COLO668 (cell line): ENCODE measurements at regions not wholly inside any gene's neighbourhood (a gene's known extent, or its start where the extent isn't known, plus 50 kb on each side); places are given as distances from the start of the nearest gene placed in this dataset.

Experiments
- DNase-seq: peaks from one replicate; lab custom pipeline; 2025; ENCODE audit not compliant: unreplicated experiment; lab: John Stamatoyannopoulos, UW

DNA sequence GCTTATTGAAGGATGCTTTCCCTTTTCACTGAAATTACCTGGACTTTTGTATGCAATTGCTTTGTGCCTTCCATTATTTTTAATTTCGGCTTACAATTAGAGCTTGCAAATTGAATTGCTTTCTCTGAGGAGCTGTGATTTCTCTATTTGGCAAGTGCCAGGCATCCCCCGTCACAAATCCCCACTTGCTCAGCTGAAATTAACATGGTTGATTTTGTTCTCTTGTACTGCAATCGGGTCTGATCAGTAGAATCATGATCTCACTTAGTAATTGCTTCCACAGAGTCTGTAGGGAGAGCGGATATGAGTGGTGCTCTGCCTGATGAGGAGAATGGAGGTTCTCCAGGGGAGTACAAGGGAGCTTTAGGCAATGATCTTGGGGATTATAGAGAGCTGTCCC lies 495.5 kb upstream of the SGCD start:
- DNase-seq = no peak

DNA sequence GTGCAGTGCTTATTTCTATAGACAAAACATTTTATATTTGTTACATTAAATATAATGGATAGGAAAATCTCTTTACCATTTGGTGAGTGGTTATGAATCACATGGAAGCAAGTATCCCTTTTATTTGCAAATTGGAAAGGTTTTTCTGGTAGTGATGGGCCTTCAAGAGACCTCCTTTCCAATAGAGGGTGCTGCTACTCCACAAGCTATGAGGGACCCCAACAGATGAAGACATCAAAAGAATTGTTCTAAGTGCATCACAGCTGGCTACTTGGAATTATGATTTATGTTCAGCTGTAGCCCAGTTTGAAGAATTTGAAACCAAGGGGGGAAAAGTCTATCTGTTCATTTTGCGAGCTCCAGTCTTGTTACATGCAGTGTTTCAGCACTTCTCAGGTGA lies 493.7 kb upstream of the SGCD start:
- DNase-seq = no peak

DNA sequence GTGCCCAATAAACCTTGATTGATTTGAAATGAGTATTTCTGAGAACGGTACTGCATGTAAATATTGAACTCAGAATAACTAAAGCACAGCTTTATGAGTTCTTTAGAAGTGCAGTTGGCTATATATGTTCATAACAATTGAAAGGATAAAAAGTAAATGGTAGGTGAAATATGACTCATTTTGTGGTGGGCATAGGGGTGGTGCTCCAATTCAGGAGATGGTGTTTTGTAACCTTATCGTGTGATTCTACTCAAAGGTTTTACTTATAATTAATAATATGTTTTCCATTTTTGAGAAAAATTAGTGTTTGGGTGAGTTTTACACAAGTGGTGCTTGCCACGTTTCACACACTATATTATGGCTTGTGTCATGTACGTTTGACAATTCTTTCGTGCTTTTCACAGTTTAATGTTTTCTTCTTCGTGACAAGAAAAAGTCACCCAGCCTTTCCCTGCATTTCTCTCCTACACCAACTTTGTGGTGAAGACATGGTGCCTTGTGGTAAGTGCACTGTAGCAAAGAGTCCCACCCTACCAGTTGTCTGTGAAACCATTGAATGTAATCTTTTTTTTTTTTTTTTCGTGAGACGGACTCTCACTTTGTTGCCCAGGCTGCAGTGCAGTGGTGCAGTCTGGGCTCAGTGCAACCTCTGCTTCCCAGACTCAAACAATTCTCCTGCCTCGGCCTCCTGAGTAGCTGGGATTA lies 492.5 kb upstream of the SGCD start:
- no peak for DNase-seq

DNA sequence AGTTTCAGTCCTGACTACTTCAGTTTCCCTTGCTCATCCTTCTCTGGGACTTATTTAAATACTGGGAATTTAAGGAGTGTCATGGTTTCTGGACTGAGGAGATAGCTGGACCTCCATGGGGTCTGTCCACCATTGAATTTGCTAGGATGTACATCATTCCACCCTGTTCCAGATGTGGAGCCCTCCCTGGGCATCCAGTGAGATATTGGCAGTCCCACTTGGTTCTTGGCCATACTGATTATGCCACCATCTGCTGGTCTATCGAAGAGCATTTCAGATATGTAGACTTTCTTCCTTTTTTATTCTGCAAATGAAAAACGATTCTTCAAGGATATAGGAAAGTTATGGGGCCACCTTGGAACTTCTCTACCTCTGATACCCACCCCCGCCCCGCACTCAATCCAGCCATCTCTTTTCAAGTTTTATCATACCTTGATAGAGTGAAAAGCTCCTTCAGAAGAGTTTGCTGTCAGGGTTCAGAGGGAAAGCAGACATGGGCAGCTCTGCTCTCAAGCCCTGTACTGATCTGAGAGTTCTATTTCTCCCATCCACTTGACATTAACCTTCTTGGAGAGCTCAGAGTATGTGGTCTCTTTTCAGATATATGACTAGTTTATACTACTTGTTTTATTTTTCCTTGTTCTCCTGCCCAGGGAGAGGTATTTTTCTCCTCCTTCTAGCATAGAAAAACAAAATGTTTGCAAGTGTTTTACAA lies 490.7 kb upstream of the SGCD start:
- DNase-seq = no peak

DNA sequence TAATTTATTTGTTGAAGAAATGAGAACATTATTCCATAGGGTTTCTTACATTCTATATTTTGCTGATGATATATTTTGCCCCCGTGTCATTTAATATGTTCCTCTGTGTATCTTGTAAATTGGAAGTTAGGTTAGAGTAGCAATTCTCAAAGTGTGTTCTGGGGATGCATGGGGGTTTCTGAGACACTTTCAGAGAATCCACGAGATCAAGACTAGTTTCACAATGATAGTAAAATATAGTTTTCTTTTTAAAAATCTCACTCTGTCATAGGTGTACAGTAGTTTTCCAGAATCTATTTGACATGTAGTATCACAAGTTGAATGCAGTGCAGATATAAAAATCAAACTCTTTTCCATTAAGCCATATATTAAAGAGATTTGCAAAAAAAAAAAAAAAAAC lies 488.6 kb upstream of the SGCD start:
- no peak for DNase-seq

DNA sequence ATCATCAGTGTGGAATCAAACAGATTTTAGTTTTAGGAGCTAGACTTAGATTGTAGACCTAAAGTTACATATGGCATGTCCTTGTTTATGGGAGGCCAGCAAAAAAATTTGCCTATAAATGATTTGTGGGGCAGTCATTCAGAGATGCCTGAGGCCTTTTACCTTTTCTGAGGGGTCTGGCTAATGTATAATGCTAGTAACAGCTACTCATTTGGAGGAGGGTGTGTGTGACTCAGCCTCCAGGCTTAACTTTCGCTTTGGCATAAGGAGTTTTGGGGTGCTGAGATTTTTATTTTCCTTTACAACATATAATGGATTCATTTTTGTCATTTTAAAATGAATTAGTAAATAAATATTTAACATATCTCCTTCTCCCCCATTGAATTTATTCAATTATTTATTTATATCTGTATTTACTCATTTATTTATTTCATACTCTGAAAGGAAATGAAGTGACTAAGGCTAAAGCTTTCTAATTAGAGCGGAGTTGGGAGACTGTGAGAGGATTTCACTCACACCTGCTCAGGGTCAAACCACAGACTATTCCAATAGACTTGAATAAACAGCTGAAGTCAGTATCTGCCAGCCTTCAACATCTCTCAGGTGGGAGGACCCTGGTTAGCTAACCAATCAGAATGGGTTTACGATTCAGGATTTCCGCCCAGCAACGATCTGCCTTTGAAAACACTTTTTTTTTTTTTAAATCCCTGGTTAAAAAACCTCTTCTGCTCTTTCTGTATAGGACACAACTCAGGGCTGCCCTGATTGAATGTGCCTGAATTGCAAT lies 487.5 kb upstream of the SGCD start:
- peak; percentile 61 for DNase-seq

DNA sequence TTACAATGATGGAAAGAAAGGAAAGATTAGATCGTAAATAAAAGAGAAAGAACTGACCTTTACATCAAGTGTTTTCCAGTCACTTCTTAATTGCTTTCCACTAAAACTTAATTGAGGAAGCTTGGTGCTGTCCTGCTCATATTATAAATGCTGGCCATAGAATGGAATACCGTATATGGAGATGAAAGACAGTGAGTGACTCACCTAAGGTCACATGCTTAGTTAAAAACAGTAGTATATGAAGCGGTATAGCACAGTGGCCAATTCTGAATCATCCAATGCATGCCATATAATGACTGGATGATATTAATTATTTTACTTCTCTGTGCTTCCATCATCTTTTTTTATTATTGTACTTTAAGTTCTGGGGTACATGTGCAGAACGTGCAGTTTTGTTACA lies 482.4 kb upstream of the SGCD start:
- no peak for DNase-seq

DNA sequence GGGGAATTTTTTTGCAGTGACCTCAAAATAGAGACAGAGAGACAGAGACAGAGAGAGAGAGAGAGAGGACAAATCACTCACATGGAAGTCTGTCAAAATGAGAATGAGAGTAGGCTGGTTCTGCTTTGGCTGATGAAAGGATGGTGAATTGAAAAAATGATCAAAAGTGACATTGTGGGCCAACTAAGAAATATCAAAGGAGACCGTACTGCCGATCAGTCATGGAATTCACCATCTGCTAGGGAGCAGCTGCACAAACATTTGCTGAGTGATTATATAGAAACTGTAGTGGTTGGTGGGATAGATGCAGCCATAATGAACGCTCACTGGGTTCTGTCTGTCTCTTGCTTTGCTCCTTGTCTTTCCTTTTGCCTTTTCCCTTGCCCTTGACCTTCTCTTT lies 476.6 kb upstream of the SGCD start:
- peak; percentile 54 for DNase-seq

DNA sequence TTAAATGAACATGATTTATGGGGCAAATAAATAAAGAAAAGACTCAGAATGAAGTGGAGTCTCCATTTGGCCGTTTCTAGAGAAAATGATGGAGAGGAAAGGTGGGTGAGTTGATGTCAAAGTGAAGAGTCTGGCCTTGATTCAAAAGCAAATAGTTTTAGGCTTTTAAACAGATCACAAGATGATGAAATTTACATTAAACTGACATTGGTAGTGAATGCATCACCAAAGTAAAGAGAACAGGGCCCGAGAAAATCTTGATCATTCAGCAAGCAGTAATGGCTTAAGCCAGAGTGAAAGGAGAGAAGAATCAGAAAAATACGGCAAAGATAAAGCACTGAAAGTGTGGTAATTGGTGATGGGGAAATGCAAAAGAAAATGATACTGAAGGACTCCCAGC lies 460.0 kb upstream of the SGCD start:
- DNase-seq = no peak

DNA sequence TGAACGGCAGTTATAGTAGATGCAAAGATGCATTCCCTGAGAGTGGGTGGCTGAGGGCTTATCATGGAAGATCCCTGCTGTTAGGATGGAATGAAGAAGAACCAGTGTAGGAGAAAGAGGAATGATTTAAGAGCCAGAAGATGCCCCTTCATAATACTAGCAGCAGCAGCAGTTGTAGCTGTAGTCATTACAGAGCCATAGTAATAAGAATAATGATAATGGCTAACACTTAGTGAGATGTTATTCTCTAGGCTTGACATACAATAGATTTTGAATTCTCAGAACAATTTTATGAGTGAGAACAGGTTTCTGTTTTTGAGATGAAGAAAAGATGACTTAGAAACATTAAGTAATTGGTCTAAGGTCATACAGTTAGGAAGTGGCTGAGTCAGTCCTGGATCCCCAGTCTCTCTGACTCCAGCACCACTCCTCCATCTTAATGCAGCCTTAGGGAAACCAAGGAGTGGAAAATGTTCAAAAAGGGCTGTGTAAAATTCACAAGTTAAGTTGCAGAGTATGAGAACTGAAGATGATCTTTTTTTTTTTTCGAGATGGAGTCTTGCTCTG lies 459.4 kb upstream of the SGCD start:
- no peak for DNase-seq

DNA sequence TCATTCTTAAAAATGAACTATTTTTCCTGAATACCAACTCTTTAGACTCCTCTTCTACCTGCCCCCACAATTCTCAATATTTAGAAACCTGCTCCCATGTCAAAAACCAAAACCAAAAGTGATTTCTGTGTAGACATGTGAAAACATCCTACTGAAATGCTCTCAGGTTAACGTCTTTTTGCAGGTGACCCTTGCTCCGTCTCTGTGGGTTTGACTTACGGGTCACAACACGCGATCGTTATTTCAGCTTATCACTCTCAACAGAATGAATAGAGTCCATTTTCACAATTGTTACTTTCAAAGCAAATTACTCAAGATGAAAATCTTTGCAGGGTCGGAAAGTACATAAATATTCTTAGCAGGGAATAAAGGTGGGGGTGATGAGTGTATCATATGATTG lies 456.3 kb upstream of the SGCD start:
- DNase-seq = no peak

DNA sequence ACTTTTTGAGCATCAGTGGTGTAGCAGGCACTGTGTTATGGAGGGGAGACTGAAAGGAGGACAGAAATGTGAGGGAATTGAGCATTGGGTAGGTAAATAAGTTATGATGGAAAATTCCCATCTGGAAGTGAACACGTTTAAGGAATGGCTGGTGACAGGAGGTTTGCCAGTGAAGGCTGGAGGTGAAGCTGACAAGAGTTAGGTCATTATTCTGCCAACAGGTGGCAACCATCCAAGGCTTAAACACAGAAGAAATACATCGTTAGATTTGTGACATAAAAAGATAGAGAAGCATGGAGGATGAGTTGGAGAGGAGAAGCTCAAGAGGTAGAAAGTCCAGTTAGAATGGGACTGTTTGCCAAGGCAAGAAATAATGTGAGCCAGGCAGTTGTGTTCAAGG lies 455.3 kb upstream of the SGCD start:
- no peak for DNase-seq

DNA sequence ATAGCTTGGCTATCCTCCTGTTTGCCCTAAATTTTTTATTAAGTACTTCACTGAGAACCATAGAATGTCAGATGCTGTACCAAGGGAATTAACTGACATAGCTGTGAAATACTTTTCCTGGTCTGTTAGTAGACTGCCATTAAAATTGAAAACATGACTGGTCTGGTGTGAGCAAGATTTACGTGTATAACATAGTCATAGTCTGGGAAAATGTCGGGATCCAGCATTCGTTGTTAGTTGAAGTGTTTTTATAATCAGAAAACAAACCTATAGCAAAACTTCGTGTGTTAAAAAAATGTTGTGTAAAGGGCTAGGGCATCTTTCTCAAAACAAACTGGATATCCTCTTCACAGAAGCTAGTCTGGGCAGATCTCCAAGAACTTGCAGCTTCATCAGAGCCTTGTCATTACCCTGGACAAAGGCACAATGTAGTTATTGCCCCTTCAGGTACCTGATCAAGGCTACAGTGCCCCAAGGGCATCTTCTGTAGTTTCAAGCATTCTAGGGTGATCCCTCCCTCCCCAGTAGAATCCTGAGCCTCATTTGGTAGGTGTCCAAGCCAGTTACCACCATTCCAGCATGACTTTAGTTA lies 454.2 kb upstream of the SGCD start:
- peak; percentile 0 for DNase-seq

DNA sequence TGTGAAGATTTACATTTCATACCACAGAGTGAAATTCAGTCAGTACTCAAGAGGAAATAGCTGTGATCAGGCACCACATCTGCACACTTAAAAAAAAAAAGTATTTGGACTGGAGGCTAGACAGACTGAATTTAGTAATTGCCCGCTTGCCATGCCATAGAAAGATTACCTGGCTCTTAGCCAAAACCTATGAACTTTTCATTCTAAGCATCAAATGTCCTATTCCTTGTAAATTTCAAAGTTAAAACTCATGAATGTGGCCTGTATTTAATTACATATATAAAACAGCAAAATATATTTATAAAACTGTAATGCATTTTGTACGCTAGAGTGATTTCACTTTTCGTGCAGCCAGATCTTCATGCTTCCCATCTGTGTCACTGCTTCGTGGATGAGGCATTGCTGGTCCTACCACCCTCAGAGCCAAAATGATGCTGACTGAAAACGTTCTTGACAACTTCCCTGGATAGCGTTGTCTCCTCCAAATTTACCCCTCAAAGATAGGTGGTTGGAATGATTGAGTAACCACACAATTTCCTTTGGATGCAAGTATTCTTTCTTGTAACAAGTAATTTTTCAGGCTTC lies 447.9 kb upstream of the SGCD start:
- no peak for DNase-seq

DNA sequence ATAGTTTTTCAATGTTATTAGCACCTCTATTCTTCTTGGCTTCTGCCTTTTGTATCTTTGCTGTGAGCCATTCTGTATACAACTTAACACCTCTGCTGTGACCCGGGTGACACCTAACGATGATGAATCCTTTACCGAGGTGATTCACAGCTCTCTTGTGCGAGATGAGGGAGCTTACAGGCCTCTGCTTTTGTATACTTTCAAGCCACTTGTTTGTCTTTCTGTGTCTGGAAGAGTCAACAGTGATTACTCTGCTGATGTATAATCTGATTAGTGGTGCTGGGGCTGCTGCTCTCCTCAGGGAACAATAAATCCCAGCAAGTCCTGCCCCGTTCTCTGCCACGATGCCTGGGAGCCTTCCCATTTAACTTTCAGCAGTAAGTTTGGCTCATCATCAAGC lies 442.9 kb upstream of the SGCD start:
- peak; percentile 4 for DNase-seq

DNA sequence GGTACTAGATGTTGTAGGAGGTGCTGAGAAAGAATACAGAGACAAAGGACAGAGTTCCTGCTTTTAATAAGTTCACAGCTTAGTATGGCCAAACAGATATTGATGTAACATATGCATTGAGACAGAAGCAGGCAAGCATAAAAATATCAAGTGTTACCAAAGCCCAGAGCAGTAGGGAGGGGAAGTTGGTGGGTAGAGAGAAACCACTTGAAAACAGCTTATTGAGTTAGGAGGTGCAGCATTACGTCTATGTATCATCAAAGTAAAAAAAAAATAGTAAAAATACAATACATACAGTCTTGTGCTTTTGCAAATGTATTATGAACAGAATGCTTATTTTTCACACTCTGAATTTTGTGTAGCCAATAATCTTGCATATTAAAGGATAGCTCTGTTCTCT lies 441.8 kb upstream of the SGCD start:
- no peak for DNase-seq

DNA sequence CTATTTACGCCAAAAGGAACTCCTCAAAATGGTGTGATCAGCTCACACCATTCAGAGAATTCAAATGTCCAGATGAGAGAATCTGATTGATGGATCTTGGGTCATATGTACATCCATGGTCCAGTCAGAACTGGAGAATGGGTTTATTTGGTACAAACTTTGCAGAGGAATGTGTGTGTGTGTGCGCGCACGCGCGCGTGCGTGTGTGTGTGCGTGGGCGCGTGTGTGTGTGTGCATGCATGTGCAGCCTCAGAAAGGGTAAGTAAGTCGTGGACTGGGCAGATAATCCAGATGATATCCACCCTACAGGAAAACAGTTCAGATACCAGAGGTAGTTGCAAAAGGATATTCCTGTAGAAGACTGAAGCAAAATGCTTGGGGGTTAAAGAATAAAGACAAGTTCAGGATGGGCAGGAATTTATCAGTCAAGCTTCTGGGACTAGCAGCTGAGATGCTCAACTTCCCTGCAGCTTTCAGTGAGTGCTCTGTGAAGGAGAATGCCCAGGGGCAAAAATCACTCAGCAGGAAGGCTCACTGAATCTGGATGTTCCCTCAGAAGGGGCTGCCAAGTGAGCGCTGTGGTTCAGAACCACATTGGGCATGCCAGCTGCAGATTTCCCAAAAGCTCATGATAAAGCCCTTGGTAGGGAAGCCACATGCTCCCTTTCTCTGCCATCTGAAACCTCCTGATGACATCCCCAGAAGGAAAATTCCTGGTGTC lies 440.5 kb upstream of the SGCD start:
- no peak for DNase-seq

DNA sequence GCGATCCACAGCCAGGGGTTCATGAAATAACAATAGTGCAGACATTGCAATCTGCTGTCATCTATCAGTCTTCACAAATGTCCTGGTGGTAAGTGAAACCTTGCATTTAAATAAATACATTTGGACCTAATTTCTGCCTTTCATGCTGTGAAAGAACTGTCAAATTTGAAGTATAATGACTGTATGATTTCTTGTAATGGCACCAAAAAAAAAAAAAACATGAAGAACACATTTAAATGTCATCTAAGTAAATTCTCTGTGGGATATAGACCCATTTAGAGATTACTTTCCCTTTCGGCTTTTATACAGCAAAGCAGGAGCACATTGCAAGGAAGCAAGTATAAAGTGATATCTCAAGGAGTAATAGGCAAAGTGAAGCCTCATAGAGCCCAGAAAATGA lies 431.5 kb upstream of the SGCD start:
- no peak for DNase-seq

DNA sequence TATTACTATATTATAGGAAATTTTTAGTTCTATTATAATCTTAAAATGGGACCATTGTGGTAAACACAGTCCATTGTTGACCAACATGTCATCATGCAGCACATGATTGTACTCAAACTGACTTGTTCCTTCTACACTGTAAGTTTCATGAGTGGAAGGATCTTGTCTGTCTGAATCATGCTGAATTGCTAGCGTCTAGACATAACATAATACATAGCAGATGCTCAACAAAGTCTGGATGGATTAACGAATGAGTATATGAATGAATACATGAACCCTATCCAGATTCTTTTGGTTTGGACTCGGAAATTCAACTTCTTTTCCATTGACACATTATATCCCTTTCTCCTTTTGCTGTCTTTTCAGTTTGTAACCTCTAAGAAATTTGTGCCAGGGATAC lies 429.2 kb upstream of the SGCD start:
- DNase-seq = no peak

DNA sequence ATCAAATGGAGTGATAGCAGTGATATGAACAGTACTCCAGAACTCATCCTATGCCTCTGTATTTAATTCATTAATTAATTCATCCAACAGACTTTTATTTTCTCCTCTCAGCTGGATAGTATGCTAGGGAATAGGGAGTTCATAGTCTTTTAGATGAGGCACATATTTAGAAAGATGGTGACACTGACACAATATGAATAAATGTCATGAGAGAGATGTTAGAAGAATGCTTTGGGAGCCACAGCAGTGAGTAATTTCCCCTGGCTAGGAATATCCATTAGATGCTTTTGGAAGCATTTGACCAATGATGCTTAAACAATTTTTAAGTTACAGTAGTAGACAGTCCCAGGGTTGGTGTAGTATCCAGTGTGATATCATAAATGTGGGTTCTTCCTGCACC lies 428.7 kb upstream of the SGCD start:
- DNase-seq = no peak
